ENCODE measurements at regions not wholly inside any gene's neighbourhood (a gene's known extent, or its start where the extent isn't known, plus 50 kb on each side); places are given as distances from the start of the nearest gene placed in this dataset.

- no peak for TF ChIP-seq GATA2 (IDR thresholded peaks at IDR 0.05; ENCODE audit: low read depth, low read length)
- TF ChIP-seq GATA3 (IDR thresholded peaks at IDR 0.05; ENCODE audit: low read depth, low read length) = no peak
These were observed 223.2 kb upstream of the SOX5 start for GRCh38 chr12:24172773-24173066.

- TF ChIP-seq GATA2 (IDR thresholded peaks at IDR 0.05; ENCODE audit: low read depth, low read length) (no peak), GATA3 (IDR thresholded peaks at IDR 0.05; ENCODE audit: low read depth, low read length) (no peak)
These were observed 222.7 kb upstream of the SOX5 start for GRCh38 chr12:24172031-24172772.

- TF ChIP-seq GATA2 (IDR thresholded peaks at IDR 0.05; ENCODE audit: low read depth, low read length) (no peak), GATA3 (IDR thresholded peaks at IDR 0.05; ENCODE audit: low read depth, low read length) (no peak)
These were observed 205.6 kb upstream of the SOX5 start for GRCh38 chr12:24155042-24155441.

GRCh38 chr12:24153079-24153478 lies 203.6 kb upstream of the SOX5 start:
- no peak for TF ChIP-seq GATA2 (IDR thresholded peaks at IDR 0.05; ENCODE audit: low read depth, low read length)
- no peak for TF ChIP-seq GATA3 (IDR thresholded peaks at IDR 0.05; ENCODE audit: low read depth, low read length)

GRCh38 chr12:24152270-24152669 lies 202.8 kb upstream of the SOX5 start:
- TF ChIP-seq GATA2 (IDR thresholded peaks at IDR 0.05; ENCODE audit: low read depth, low read length) = no peak
- no peak for TF ChIP-seq GATA3 (IDR thresholded peaks at IDR 0.05; ENCODE audit: low read depth, low read length)

GRCh38 chr12:24143928-24144327 lies 194.5 kb upstream of the SOX5 start:
- TF ChIP-seq GATA2 (IDR thresholded peaks at IDR 0.05; ENCODE audit: low read depth, low read length) (no peak), GATA3 (IDR thresholded peaks at IDR 0.05; ENCODE audit: low read depth, low read length) (no peak)

GRCh38 chr12:24139035-24139434 lies 189.6 kb upstream of the SOX5 start:
- TF ChIP-seq GATA2 (IDR thresholded peaks at IDR 0.05; ENCODE audit: low read depth, low read length) (no peak), GATA3 (IDR thresholded peaks at IDR 0.05; ENCODE audit: low read depth, low read length) (no peak)

GRCh38 chr12:24138041-24138440 lies 188.6 kb upstream of the SOX5 start:
- TF ChIP-seq GATA2 (IDR thresholded peaks at IDR 0.05; ENCODE audit: low read depth, low read length) (no peak), GATA3 (IDR thresholded peaks at IDR 0.05; ENCODE audit: low read depth, low read length) (no peak)

GRCh38 chr12:24135158-24135850 lies 185.8 kb upstream of the SOX5 start:
- TF ChIP-seq GATA3 (IDR thresholded peaks at IDR 0.05; ENCODE audit: low read depth, low read length) = peak; percentile 49; the same call in 1 of the 2 replicates
- TF ChIP-seq GATA2 (IDR thresholded peaks at IDR 0.05; ENCODE audit: low read depth, low read length) = 0 out of 2 replicates have a peak, but pooled peaks have one; percentile 22

GRCh38 chr12:24134092-24134491 lies 184.6 kb upstream of the SOX5 start:
- TF ChIP-seq GATA2 (IDR thresholded peaks at IDR 0.05; ENCODE audit: low read depth, low read length) (no peak), GATA3 (IDR thresholded peaks at IDR 0.05; ENCODE audit: low read depth, low read length) (no peak)

GRCh38 chr12:24133384-24133783 lies 183.9 kb upstream of the SOX5 start:
- no peak for TF ChIP-seq GATA3 (IDR thresholded peaks at IDR 0.05; ENCODE audit: low read depth, low read length)
- no peak for TF ChIP-seq GATA2 (IDR thresholded peaks at IDR 0.05; ENCODE audit: low read depth, low read length)

- TF ChIP-seq GATA2 (IDR thresholded peaks at IDR 0.05; ENCODE audit: low read depth, low read length) (no peak), GATA3 (IDR thresholded peaks at IDR 0.05; ENCODE audit: low read depth, low read length) (no peak)
These were observed 178.7 kb upstream of the SOX5 start for GRCh38 chr12:24127919-24128721.

GRCh38 chr12:24125280-24125679 lies 175.8 kb upstream of the SOX5 start:
- TF ChIP-seq GATA2 (IDR thresholded peaks at IDR 0.05; ENCODE audit: low read depth, low read length) = no peak
- TF ChIP-seq GATA3 (IDR thresholded peaks at IDR 0.05; ENCODE audit: low read depth, low read length) = no peak

GRCh38 chr12:24121911-24122310 lies 172.4 kb upstream of the SOX5 start:
- TF ChIP-seq GATA3 (IDR thresholded peaks at IDR 0.05; ENCODE audit: low read depth, low read length) (no peak), GATA2 (IDR thresholded peaks at IDR 0.05; ENCODE audit: low read depth, low read length) (no peak)

Data from SH-SY5Y (cell line).